ENCODE measurements at regions not wholly inside any gene's neighbourhood (a gene's known extent, or its start where the extent isn't known, plus 50 kb on each side); places are given as distances from the start of the nearest gene placed in this dataset.
"Not testable (repeated sequence)": the region's sequence is repeated elsewhere in the genome, so short reads cannot be mapped to it uniquely, and the experiment has no call there.

- no peak overlapping the region for H3K4me3 ChIP-seq (ENCODE audit: low read depth, low read length)
- TF ChIP-seq, protein P1, sequence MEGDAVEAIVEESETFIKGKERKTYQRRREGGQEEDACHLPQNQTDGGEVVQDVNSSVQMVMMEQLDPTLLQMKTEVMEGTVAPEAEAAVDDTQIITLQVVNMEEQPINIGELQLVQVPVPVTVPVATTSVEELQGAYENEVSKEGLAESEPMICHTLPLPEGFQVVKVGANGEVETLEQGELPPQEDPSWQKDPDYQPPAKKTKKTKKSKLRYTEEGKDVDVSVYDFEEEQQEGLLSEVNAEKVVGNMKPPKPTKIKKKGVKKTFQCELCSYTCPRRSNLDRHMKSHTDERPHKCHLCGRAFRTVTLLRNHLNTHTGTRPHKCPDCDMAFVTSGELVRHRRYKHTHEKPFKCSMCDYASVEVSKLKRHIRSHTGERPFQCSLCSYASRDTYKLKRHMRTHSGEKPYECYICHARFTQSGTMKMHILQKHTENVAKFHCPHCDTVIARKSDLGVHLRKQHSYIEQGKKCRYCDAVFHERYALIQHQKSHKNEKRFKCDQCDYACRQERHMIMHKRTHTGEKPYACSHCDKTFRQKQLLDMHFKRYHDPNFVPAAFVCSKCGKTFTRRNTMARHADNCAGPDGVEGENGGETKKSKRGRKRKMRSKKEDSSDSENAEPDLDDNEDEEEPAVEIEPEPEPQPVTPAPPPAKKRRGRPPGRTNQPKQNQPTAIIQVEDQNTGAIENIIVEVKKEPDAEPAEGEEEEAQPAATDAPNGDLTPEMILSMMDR (IDR thresholded peaks at IDR 0.05; ENCODE audit: borderline replicate concordance, insufficient read depth, low read depth, low read length): no peak
Measured at GRCh38 chrX:95539041-95539440, 1145.6 kb upstream of the DIAPH2 start.

- not testable (repeated sequence) for H3K4me3 ChIP-seq (ENCODE audit: low read depth, low read length)
Measured at GRCh38 chrX:95549552-95549951, 1135.1 kb upstream of the DIAPH2 start.

- TF ChIP-seq, protein P1 (IDR thresholded peaks at IDR 0.05; ENCODE audit: borderline replicate concordance, insufficient read depth, low read depth, low read length): no peak
- no peak overlapping the region for H3K4me3 ChIP-seq (ENCODE audit: low read depth, low read length)
Measured at GRCh38 chrX:95585321-95585720, 1099.3 kb upstream of the DIAPH2 start.

DNA sequence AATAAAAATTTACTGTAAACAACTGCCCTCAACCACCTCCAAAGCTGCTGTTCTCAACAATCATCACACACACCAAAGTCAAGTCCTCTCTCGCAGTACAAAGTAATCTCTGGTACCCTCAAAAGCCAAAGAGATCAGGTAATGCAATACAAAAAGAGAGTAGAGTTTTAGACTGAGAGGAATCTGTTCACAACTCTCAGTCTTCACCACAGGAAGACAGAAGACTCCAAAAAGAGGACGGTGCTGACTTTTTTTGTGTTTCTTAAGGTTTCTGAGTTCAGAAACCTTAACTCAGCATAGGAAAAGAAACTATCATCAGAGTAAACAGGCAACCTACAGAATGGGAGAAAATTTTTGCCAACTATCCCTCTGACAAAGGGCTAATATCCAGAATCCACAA is 1072.3 kb upstream of the DIAPH2 start:
- TF ChIP-seq, protein P1 (IDR thresholded peaks at IDR 0.05; ENCODE audit: borderline replicate concordance, insufficient read depth, low read depth, low read length): no peak
- H3K4me3 ChIP-seq (ENCODE audit: low read depth, low read length): no peak overlapping the region

GRCh38 chrX:95622200-95622599 is 1062.4 kb upstream of the DIAPH2 start:
- TF ChIP-seq, protein P1 (IDR thresholded peaks at IDR 0.05; ENCODE audit: borderline replicate concordance, insufficient read depth, low read depth, low read length): no peak
- H3K4me3 ChIP-seq (ENCODE audit: low read depth, low read length): no peak overlapping the region

GRCh38 chrX:95626748-95627147 is 1057.9 kb upstream of the DIAPH2 start:
- TF ChIP-seq, protein P1 (IDR thresholded peaks at IDR 0.05; ENCODE audit: borderline replicate concordance, insufficient read depth, low read depth, low read length): no peak
- H3K4me3 ChIP-seq (ENCODE audit: low read depth, low read length): no peak overlapping the region

DNA sequence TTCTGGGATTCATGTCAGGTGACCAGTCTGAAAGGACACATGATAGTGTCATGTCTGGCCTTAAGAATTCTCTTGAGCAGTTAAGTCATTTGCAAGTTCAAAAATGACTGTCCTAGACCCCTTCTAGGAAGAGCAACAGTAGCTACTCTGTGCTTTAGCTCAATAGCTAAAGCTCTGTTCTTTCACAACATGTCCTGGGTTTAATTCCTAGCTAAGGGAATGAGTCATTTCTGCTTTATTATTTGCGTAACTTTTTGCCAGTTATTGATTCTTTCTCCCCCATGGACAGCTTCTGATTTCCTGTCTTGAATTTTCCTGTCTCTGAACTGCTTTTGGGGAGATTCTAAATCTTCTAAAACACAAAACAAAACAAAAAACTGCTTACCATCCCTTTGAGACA is 1055.8 kb upstream of the DIAPH2 start:
- no peak overlapping the region for H3K4me3 ChIP-seq (ENCODE audit: low read depth, low read length)
- TF ChIP-seq, protein P1 (IDR thresholded peaks at IDR 0.05; ENCODE audit: borderline replicate concordance, insufficient read depth, low read depth, low read length): no peak

GRCh38 chrX:95629737-95630136 is 1054.9 kb upstream of the DIAPH2 start:
- TF ChIP-seq, protein P1 (IDR thresholded peaks at IDR 0.05; ENCODE audit: borderline replicate concordance, insufficient read depth, low read depth, low read length): no peak
- no peak overlapping the region for H3K4me3 ChIP-seq (ENCODE audit: low read depth, low read length)
